SU-DHL-6 (cell line): ENCODE measurements at regions not wholly inside any gene's neighbourhood (a gene's known extent, or its start where the extent isn't known, plus 50 kb on each side); places are given as distances from the start of the nearest gene placed in this dataset.

Source experiments
- EZH2phosphoT487 ChIP-seq: fragments of 200-600 bp; sonication (generic), shearing (Covaris generic); conservative IDR thresholded peaks from 2 replicates; pipeline ENCODE4 v1.6.1; 2018; ENCODE audit warnings: mild to moderate bottlenecking, antibody characterized with exemption, low read length, moderate library complexity, mixed read lengths
- TF ChIP-seq, protein P1 (sequence below): fragments of 200-600 bp; sonication (generic); IDR thresholded peaks from one replicate; pipeline ENCODE4 v1.5.1; 2017; ENCODE audit warnings: antibody characterized with exemption, mild to moderate bottlenecking, low read length, moderate library complexity; ENCODE audit not compliant: insufficient read depth, poor library complexity, severe bottlenecking

GRCh38 chr7:12102527-12102926 is 108.6 kb upstream of the TMEM106B start:
- TF ChIP-seq EZH2phosphoT487 = no peak
- TF ChIP-seq, protein P1, sequence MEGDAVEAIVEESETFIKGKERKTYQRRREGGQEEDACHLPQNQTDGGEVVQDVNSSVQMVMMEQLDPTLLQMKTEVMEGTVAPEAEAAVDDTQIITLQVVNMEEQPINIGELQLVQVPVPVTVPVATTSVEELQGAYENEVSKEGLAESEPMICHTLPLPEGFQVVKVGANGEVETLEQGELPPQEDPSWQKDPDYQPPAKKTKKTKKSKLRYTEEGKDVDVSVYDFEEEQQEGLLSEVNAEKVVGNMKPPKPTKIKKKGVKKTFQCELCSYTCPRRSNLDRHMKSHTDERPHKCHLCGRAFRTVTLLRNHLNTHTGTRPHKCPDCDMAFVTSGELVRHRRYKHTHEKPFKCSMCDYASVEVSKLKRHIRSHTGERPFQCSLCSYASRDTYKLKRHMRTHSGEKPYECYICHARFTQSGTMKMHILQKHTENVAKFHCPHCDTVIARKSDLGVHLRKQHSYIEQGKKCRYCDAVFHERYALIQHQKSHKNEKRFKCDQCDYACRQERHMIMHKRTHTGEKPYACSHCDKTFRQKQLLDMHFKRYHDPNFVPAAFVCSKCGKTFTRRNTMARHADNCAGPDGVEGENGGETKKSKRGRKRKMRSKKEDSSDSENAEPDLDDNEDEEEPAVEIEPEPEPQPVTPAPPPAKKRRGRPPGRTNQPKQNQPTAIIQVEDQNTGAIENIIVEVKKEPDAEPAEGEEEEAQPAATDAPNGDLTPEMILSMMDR = no peak
